ENCODE measurements at regions not wholly inside any gene's neighbourhood (a gene's known extent, or its start where the extent isn't known, plus 50 kb on each side); places are given as distances from the start of the nearest gene placed in this dataset.

- H3K27ac ChIP-seq (ENCODE audit: low read depth in 1 of 2, low read length in 2 of 2) = no peak overlapping the region
- no peaks in the 10 kb centered on the region for H3K9me3 ChIP-seq (replicated peaks in 1 of 2; ENCODE audit: control insufficient read depth in 1 of 2, insufficient read depth in 1 of 2, low read length in 2 of 2)
- no peak overlapping the region for H3K4me3 Mint-ChIP-seq
- H3K4me3 ChIP-seq (replicated peaks in 1 of 3; ENCODE audit: low read depth in 2 of 3, low read length in 3 of 3) = no peak overlapping the region
- H3K27me3 Mint-ChIP-seq (ENCODE audit: low read depth in 3 of 3) = peaks cover 1 to 2% (median 1%) of the 10 kb centered on the region in 3 donors
- H3K79me2 ChIP-seq (ENCODE audit: insufficient read depth, low read length) = no peaks in the 10 kb centered on the region
- no peak overlapping the region for H2AFZ ChIP-seq (ENCODE audit: insufficient read depth, low read depth, low read length, poor library complexity, severe bottlenecking)
- no peak for TF ChIP-seq CTCF (IDR thresholded peaks at IDR 0.05)
- H4K20me1 ChIP-seq (ENCODE audit: insufficient read depth, low read length) = no peaks in the 10 kb centered on the region
- no peaks in the 10 kb centered on the region for H3K36me3 ChIP-seq (replicated peaks in 1 of 2; ENCODE audit: control insufficient read depth in 1 of 2, insufficient read depth in 2 of 2, low read length in 2 of 2)
- no peak overlapping the region for H3K27ac Mint-ChIP-seq
- no peak overlapping the region for H3K9ac ChIP-seq (ENCODE audit: insufficient read depth, low read length, poor library complexity, severe bottlenecking)
- intact Hi-C loops (cut with micrococcal nuclease) = no loop called here
- no peak for DNase-seq
- H3K4me2 ChIP-seq (replicated peaks; ENCODE audit: extremely low read depth, low read length, poor library complexity, severe bottlenecking) = no peak overlapping the region
- no peaks in the 10 kb centered on the region for H3K27me3 ChIP-seq (ENCODE audit: control insufficient read depth in 2 of 2, insufficient read depth in 2 of 2, low read length in 2 of 2)
- peaks cover 0 to 6% (median 0%) of the 10 kb centered on the region in 7 donors for H3K9me3 Mint-ChIP-seq
- no peaks in the 10 kb centered on the region for H3K4me1 Mint-ChIP-seq
- H3K4me1 ChIP-seq (ENCODE audit: control insufficient read depth in 1 of 2, insufficient read depth in 2 of 2, low read length in 2 of 2) = no peaks in the 10 kb centered on the region
- WGBS (ENCODE audit: insufficient coverage) = 91% methylated on average over 3 of the region's 4 CpGs
- H3K36me3 Mint-ChIP-seq = no peaks in the 10 kb centered on the region
These were observed 461.4 kb downstream of the TSN start for GRCh38 chr2:122216901-122217300.

- no peaks in the 10 kb centered on the region for H3K27me3 ChIP-seq (ENCODE audit: control insufficient read depth in 2 of 2, insufficient read depth in 2 of 2, low read length in 2 of 2)
- no peak overlapping the region for H3K27ac ChIP-seq (ENCODE audit: low read depth in 1 of 2, low read length in 2 of 2)
- no peak overlapping the region for H3K27ac Mint-ChIP-seq
- H3K36me3 ChIP-seq (replicated peaks in 1 of 2; ENCODE audit: control insufficient read depth in 1 of 2, insufficient read depth in 2 of 2, low read length in 2 of 2) = no peaks in the 10 kb centered on the region
- H3K36me3 Mint-ChIP-seq = no peaks in the 10 kb centered on the region
- no peak overlapping the region for H2AFZ ChIP-seq (ENCODE audit: insufficient read depth, low read depth, low read length, poor library complexity, severe bottlenecking)
- no peak overlapping the region for H3K4me3 Mint-ChIP-seq
- DNase-seq = no peak
- H3K9me3 ChIP-seq (replicated peaks in 1 of 2; ENCODE audit: control insufficient read depth in 1 of 2, insufficient read depth in 1 of 2, low read length in 2 of 2) = no peaks in the 10 kb centered on the region
- H3K4me3 ChIP-seq (replicated peaks in 1 of 3; ENCODE audit: low read depth in 2 of 3, low read length in 3 of 3) = no peak overlapping the region
- no peak overlapping the region for H3K9ac ChIP-seq (ENCODE audit: insufficient read depth, low read length, poor library complexity, severe bottlenecking)
- peaks cover 0 to 2% (median 1%) of the 10 kb centered on the region in 3 donors for H3K27me3 Mint-ChIP-seq (ENCODE audit: low read depth in 3 of 3)
- TF ChIP-seq CTCF (IDR thresholded peaks at IDR 0.05) = no peak
- H3K79me2 ChIP-seq (ENCODE audit: insufficient read depth, low read length) = no peaks in the 10 kb centered on the region
- peaks cover 0 to 6% (median 0%) of the 10 kb centered on the region in 7 donors for H3K9me3 Mint-ChIP-seq
- 92% methylated on average over 2 of the region's 8 CpGs for WGBS (ENCODE audit: insufficient coverage)
- H3K4me2 ChIP-seq (replicated peaks; ENCODE audit: extremely low read depth, low read length, poor library complexity, severe bottlenecking) = no peak overlapping the region
- intact Hi-C loops (cut with micrococcal nuclease) = no loop called here
- no peaks in the 10 kb centered on the region for H3K4me1 Mint-ChIP-seq
- H4K20me1 ChIP-seq (ENCODE audit: insufficient read depth, low read length) = no peaks in the 10 kb centered on the region
- H3K4me1 ChIP-seq (ENCODE audit: control insufficient read depth in 1 of 2, insufficient read depth in 2 of 2, low read length in 2 of 2) = no peaks in the 10 kb centered on the region
These were observed 463.1 kb downstream of the TSN start for GRCh38 chr2:122218596-122218995.
